Hepatocyte (in vitro differentiated cells): ENCODE measurements at regions not wholly inside any gene's neighbourhood (a gene's known extent, or its start where the extent isn't known, plus 50 kb on each side); places are given as distances from the start of the nearest gene placed in this dataset.

ENCODE experiments used
- CTCF ChIP-seq: fragments of 200-600 bp; sonication (generic); IDR thresholded peaks from 2 replicates; pipeline ENCODE4 v1.5.1; 2016; ENCODE audit warnings: antibody characterized with exemption, mild to moderate bottlenecking; ENCODE audit not compliant: poor library complexity
- EZH2 ChIP-seq: fragments of 200-600 bp; sonication (generic); IDR thresholded peaks from 2 replicates; pipeline ENCODE4 v1.6.1; 2016; ENCODE audit warnings: antibody characterized with exemption, mild to moderate bottlenecking, borderline replicate concordance
- EZH2phosphoT487 ChIP-seq: fragments of 200-600 bp; sonication (generic); IDR thresholded peaks from one replicate; pipeline ENCODE4 v1.6.1; 2018; ENCODE audit warnings: antibody characterized with exemption, mild to moderate bottlenecking, low read depth, moderate library complexity; ENCODE audit not compliant: unreplicated experiment, severe bottlenecking

- no peak for TF ChIP-seq EZH2phosphoT487
- TF ChIP-seq EZH2 = no peak
- no peak for TF ChIP-seq CTCF
Observed at GRCh38 chr14:106395456-106396050, 869.2 kb downstream of the TMEM121 start.
